SJSA1 (cell line): ENCODE measurements at regions not wholly inside any gene's neighbourhood (a gene's known extent, or its start where the extent isn't known, plus 50 kb on each side); places are given as distances from the start of the nearest gene placed in this dataset.

Source experiments
- DNase-seq, 2 experiments: peaks; one replicate each; pipeline ENCODE4 v3.0.0-alpha.2; 2015 to 2020; ENCODE audit warnings: low spot score in 2 of 2, low read depth in 1 of 2
- H3K27ac ChIP-seq: fragments of 250-450 bp; sonication (Bioruptor Pico); 2 replicates; pipeline ENCODE4 v1.5.1; 2020; ENCODE audit warnings: mild to moderate bottlenecking, moderate library complexity
- H3K27me3 ChIP-seq: fragments of 250-450 bp; sonication (Bioruptor Pico); replicated peaks from 2 replicates; pipeline ENCODE4 v1.5.1; 2020; ENCODE audit warnings: mild to moderate bottlenecking, moderate library complexity
- H3K36me3 ChIP-seq: fragments of 250-450 bp; sonication (Bioruptor Pico); 2 replicates; pipeline ENCODE4 v1.5.1; 2020; ENCODE audit warnings: mild to moderate bottlenecking
- H3K4me1 ChIP-seq: fragments of 250-450 bp; sonication (Bioruptor Pico); replicated peaks from 2 replicates; pipeline ENCODE4 v1.6.1; 2021; ENCODE audit warnings: mild to moderate bottlenecking
- H3K4me3 ChIP-seq: fragments of 250-450 bp; sonication (Bioruptor Pico); 2 replicates; pipeline ENCODE4 v1.5.1; 2020; ENCODE audit warnings: mild to moderate bottlenecking
- H3K9me3 ChIP-seq: fragments of 250-450 bp; sonication (Bioruptor Pico); replicated peaks from 2 replicates; pipeline ENCODE4 v1.5.1; 2020; ENCODE audit warnings: mild to moderate bottlenecking

DNA sequence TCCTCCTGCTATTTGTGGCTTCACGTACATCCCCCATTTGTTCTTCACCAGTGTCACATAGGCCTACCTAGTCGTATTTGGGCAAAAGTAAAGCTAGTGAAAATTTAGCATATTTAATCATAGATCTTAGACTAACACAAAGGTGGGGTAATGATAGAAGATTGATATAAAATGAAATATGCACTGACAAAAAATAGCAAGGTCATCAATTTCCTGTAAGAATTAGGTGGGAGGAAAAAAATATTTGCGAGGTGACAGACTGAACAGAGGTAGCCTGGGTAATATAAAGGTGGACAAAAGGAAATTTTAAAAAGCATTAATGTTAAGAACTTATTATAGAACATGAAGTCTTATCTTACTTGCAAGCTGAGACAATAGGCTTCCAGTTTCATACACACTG lies 239.9 kb downstream of the PCDH10 start:
- H3K4me3 ChIP-seq: no peak overlapping the region
- H3K27ac ChIP-seq: no peak overlapping the region
- H3K27me3 ChIP-seq: no peaks in the 10 kb centered on the region
- no peaks in the 10 kb centered on the region for H3K36me3 ChIP-seq
- no peaks in the 10 kb centered on the region for H3K4me1 ChIP-seq
- DNase-seq: no peak
- H3K9me3 ChIP-seq: 0 out of 2 replicates have a peak, but pooled peaks cover 3% of the 10 kb centered on the region

- H3K9me3 ChIP-seq: 0 out of 2 replicates have a peak, but pooled peaks cover 4% of the 10 kb centered on the region
- no peak for DNase-seq
- H3K4me1 ChIP-seq: no peaks in the 10 kb centered on the region
- H3K27me3 ChIP-seq: no peaks in the 10 kb centered on the region
- H3K36me3 ChIP-seq: no peaks in the 10 kb centered on the region
- no peak overlapping the region for H3K4me3 ChIP-seq
- H3K27ac ChIP-seq: no peak overlapping the region
Observed at GRCh38 chr4:133385161-133385954, 236.3 kb downstream of the PCDH10 start.

DNA sequence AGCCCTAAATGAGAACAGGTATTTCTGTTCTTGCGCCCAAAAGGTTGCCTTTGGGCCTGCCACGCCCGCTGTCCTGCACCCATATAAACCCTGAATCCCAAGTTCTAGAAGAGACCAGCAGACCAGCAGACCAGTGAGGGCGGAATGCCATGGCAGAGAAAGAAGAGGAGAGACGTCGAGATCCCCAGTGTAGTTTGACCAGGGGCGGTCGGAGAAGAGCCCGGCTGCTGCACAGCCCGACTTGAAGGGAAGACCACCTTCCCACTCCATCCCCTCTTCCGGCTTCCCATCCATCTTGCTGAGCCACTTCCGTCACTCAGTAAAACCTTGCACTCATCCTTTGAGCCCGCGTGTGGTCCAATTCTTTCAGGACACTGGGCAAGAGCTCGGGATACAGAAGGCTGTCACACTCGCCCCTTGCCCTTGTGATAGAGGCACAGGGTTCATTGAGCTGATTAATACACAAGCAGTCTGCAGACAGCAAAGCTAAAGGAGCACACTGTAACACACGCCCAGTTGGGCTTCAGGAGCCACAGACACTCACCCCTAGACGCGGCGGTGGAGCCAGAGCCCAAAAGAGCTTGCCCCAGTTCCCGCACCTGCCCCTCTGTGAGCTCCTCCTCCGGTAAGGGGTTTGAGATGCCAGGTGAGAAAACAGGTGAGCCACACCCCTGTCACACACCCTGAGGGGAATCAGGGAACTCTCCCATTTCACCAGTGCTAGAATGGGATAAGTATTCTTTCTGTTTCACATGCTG lies 230.8 kb downstream of the PCDH10 start:
- H3K4me3 ChIP-seq: no peak overlapping the region
- no peaks in the 10 kb centered on the region for H3K27me3 ChIP-seq
- H3K27ac ChIP-seq: no peak overlapping the region
- no peak for DNase-seq
- 0 out of 2 replicates have a peak, but pooled peaks cover 7% of the 10 kb centered on the region for H3K9me3 ChIP-seq
- H3K4me1 ChIP-seq: no peaks in the 10 kb centered on the region
- H3K36me3 ChIP-seq: no peaks in the 10 kb centered on the region

DNA sequence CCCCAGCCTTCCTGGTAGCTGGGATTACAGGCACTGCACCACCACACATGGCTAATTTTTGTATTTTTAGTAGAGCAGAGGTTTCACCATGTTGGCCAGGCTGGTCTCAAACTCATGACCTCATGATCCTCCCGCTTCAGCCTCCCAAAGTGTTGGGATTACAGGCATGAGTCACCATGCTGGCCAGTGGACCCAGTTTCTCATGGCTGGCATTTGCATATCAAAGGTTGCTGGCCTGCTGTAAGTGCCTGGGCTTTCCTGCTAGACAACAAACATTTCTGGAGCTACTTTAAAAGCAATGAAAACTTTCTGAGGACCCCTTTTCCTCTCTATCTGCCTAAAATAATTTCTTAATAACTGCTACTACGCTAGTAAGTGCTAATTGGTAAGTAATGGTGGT lies 228.2 kb downstream of the PCDH10 start:
- H3K27me3 ChIP-seq: no peaks in the 10 kb centered on the region
- no peak for DNase-seq
- H3K9me3 ChIP-seq: 0 out of 2 replicates have a peak, but pooled peaks cover 3% of the 10 kb centered on the region
- no peaks in the 10 kb centered on the region for H3K36me3 ChIP-seq
- no peak overlapping the region for H3K27ac ChIP-seq
- H3K4me1 ChIP-seq: no peaks in the 10 kb centered on the region
- no peak overlapping the region for H3K4me3 ChIP-seq

GRCh38 chr4:133372699-133373098 lies 223.6 kb downstream of the PCDH10 start:
- Histone ChIP-seq H3K27me3 (no peaks in the 10 kb centered on the region), H3K4me1 (no peaks in the 10 kb centered on the region), H3K4me3 (no peak overlapping the region), H3K27ac (no peak overlapping the region), H3K9me3 (no peaks in the 10 kb centered on the region), H3K36me3 (no peaks in the 10 kb centered on the region)
- DNase-seq: no peak

DNA sequence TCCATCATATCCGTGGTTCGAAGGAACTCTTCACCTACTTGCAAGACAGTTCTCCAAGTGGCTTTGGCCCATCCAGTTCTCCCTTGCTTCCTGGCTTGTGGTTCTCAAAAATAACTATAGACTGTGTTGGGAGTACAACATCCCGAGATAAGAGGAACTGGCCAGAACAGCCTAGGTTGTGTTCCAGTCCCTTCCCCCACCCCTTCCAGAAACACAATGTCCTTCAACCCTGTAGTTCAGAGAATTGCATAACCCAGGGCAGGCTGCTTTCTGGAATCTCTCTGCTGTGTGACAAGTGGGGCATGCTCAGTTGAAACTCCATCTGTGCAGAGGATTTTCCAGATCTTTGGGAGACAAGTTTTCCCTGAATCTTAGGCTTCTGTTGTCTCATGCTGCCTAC lies 206.5 kb downstream of the PCDH10 start:
- no peaks in the 10 kb centered on the region for H3K4me1 ChIP-seq
- no peak overlapping the region for H3K4me3 ChIP-seq
- H3K9me3 ChIP-seq: no peaks in the 10 kb centered on the region
- no peaks in the 10 kb centered on the region for H3K27me3 ChIP-seq
- DNase-seq: no peak
- no peak overlapping the region for H3K27ac ChIP-seq
- H3K36me3 ChIP-seq: no peaks in the 10 kb centered on the region

DNA sequence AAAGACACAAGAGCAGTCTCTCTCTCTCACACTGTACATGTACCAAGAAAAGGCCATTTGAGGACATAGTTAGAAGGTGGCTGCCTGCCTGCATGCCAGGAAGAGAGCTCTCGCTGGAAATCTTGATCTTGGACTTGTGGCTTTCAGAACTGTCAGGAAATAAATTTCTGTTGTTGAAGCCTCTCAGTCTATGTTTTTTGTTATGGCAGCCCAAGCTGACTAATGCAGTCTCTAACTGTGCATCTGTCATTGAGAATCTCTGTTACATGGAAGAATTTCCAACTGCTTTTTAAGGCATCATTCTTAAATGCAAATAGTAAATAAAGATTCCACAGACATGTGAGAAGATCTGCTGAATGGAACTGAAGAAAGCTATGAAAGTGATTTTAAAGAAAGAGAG lies 198.3 kb downstream of the PCDH10 start:
- H3K27me3 ChIP-seq: no peaks in the 10 kb centered on the region
- no peak overlapping the region for H3K4me3 ChIP-seq
- H3K36me3 ChIP-seq: no peaks in the 10 kb centered on the region
- no peak for DNase-seq
- no peaks in the 10 kb centered on the region for H3K9me3 ChIP-seq
- H3K27ac ChIP-seq: no peak overlapping the region
- no peaks in the 10 kb centered on the region for H3K4me1 ChIP-seq

DNA sequence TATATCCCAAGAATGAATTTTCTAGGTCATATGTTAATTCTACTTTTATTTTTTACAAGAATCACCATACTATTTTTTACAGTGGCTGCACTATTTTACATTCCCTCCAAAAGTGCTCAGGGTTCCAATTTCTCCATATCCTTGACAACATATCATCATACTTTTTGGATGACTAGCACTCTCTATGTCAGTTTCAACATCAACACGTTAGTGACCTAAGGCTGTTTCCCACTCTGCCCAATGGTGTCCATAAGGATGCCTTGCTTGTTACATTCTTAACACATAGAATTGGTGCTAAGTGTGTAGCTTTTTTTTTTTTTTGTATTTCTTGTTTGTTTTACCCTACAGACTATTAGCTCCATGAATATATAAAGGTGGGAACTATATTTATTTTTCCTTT lies 175.4 kb downstream of the PCDH10 start:
- no peaks in the 10 kb centered on the region for H3K4me1 ChIP-seq
- no peaks in the 10 kb centered on the region for H3K9me3 ChIP-seq
- no peak overlapping the region for H3K27ac ChIP-seq
- H3K4me3 ChIP-seq: no peak overlapping the region
- H3K36me3 ChIP-seq: no peaks in the 10 kb centered on the region
- DNase-seq: no peak
- 0 out of 2 replicates have a peak, but pooled peaks cover 3% of the 10 kb centered on the region for H3K27me3 ChIP-seq

DNA sequence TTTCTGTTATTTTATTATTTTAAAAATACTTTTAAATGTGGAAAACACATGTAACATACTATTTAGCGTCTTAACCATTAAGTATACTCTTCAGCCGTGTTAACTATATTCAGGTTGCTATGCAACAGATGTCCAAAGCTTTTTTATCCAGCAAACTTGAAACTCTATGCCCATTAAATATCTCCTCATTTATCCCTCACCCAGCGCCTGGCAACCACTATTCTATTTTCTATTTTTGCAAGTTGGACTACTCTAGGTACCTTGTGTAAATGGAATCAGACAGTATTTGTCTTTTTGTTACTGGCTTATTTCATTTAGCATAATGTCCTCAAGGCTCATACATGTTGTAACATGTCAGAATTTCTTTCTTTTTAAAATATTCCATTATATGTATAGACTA lies 174.6 kb downstream of the PCDH10 start:
- H3K27me3 ChIP-seq: 0 out of 2 replicates have a peak, but pooled peaks cover 3% of the 10 kb centered on the region
- no peaks in the 10 kb centered on the region for H3K36me3 ChIP-seq

DNA sequence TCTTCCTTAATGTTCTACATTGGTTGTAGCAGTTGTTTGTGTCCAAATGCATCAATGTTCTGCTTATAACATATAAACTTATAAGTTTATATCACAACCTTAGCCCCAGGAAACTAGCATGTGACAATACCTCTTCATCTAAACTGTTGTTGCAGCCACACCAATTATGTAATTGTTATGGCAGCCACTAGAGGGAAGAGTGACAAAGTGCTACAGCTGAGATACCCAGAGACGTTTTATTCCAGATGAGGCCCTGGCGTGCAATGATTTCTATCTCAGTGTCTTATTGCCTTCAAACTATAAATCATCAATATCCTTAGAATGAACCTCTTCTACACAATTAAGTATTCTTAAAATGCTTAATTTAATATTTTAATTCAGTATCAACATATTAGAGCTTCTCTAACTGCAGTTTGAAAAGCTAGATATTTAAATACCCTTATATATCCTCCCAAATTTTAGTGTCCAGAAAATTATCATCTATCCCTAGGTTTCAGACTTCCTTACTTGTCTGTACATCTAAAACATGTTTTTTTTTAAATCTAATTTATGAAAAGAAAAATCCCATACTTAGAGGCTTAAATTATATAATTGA lies 171.6 kb downstream of the PCDH10 start:
- no peak overlapping the region for H3K27ac ChIP-seq
- no peaks in the 10 kb centered on the region for H3K4me1 ChIP-seq
- H3K36me3 ChIP-seq: no peaks in the 10 kb centered on the region
- H3K9me3 ChIP-seq: no peaks in the 10 kb centered on the region
- no peak overlapping the region for H3K4me3 ChIP-seq
- no peak for DNase-seq
- no peaks in the 10 kb centered on the region for H3K27me3 ChIP-seq

More for the DNA sequence above, 174.6 kb downstream of the PCDH10 start:
- H3K4me1 ChIP-seq: no peaks in the 10 kb centered on the region
- H3K4me3 ChIP-seq: no peak overlapping the region
- no peaks in the 10 kb centered on the region for H3K9me3 ChIP-seq
- no peak for DNase-seq
- H3K27ac ChIP-seq: no peak overlapping the region

- Histone ChIP-seq H3K4me1 (no peaks in the 10 kb centered on the region), H3K36me3 (no peaks in the 10 kb centered on the region), H3K27me3 (no peaks in the 10 kb centered on the region), H3K9me3 (no peaks in the 10 kb centered on the region), H3K27ac (no peak overlapping the region), H3K4me3 (no peak overlapping the region)
- no peak for DNase-seq
Observed at GRCh38 chr4:133316909-133317308, 167.8 kb downstream of the PCDH10 start.

DNA sequence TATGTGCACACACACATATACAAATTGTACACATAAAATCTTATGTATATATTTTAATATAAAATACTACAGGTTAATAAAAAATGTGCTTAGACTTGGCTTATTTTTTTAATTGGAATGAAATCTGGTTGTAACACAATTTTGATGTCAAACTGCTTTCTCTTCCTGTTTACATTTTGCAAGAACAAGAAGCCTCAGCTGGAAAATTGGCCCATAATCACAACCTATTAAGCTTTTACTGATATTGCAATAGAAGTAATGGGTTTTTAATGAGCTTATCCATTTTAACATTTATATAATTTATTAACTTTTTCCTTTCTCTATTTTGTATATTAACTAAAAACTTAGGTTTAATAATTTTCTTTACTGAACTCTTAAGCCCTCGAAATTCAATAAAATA lies 165.9 kb downstream of the PCDH10 start:
- H3K4me1 ChIP-seq: no peaks in the 10 kb centered on the region
- no peak overlapping the region for H3K27ac ChIP-seq
- H3K36me3 ChIP-seq: no peaks in the 10 kb centered on the region
- no peak for DNase-seq
- no peaks in the 10 kb centered on the region for H3K27me3 ChIP-seq
- H3K4me3 ChIP-seq: no peak overlapping the region
- no peaks in the 10 kb centered on the region for H3K9me3 ChIP-seq

GRCh38 chr4:133287396-133287795 lies 138.3 kb downstream of the PCDH10 start:
- Histone ChIP-seq H3K4me3 (no peak overlapping the region), H3K9me3 (no peaks in the 10 kb centered on the region), H3K4me1 (no peaks in the 10 kb centered on the region), H3K27me3 (no peaks in the 10 kb centered on the region), H3K27ac (no peak overlapping the region), H3K36me3 (no peaks in the 10 kb centered on the region)
- DNase-seq: no peak

DNA sequence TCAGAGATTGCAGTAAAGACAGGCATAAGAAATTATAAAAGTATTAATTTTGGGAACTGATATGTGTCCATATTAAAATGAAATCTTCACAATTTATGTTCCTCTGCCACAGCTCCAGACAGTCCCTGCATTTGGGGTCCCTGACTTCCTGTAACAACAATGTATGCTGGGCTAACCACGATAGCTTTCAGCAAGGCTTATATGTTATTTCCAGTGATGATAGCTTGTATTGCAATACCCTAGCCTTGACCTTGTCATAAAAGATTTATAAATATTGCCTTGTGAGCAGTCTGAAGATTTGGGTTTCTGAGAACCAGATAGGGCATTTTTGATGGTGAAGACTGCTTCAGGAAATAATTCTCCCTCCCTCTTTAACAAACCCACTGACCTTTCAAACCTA lies 129.5 kb downstream of the PCDH10 start:
- Histone ChIP-seq H3K27ac (no peak overlapping the region), H3K36me3 (no peaks in the 10 kb centered on the region), H3K9me3 (no peaks in the 10 kb centered on the region), H3K4me3 (no peak overlapping the region), H3K27me3 (no peaks in the 10 kb centered on the region), H3K4me1 (no peaks in the 10 kb centered on the region)
- DNase-seq: no peak
